Choroid plexus epithelial cell (primary cell): ENCODE measurements at regions not wholly inside any gene's neighbourhood (a gene's known extent, or its start where the extent isn't known, plus 50 kb on each side); places are given as distances from the start of the nearest gene placed in this dataset.
A peak's percentile ranks its signal among the peaks of the same experiment; 100 is the strongest.

ENCODE experiments used
- DNase-seq: peaks from one replicate; pipeline ENCODE4 v3.0.0-alpha.2; 2010; ENCODE audit warnings: low read depth
- H3K4me3 ChIP-seq: 2 replicates; pipeline ENCODE4 v1.5.1; 2011; ENCODE audit warnings: low read depth, mild to moderate bottlenecking, control low read depth, low read length, moderate library complexity
- TF ChIP-seq, protein P1 (sequence below): conservative IDR thresholded peaks from 2 replicates; pipeline ENCODE4 v1.5.1; 2011; ENCODE audit warnings: low read depth, mild to moderate bottlenecking, control low read depth, inconsistent platforms, low read length, moderate library complexity

DNA sequence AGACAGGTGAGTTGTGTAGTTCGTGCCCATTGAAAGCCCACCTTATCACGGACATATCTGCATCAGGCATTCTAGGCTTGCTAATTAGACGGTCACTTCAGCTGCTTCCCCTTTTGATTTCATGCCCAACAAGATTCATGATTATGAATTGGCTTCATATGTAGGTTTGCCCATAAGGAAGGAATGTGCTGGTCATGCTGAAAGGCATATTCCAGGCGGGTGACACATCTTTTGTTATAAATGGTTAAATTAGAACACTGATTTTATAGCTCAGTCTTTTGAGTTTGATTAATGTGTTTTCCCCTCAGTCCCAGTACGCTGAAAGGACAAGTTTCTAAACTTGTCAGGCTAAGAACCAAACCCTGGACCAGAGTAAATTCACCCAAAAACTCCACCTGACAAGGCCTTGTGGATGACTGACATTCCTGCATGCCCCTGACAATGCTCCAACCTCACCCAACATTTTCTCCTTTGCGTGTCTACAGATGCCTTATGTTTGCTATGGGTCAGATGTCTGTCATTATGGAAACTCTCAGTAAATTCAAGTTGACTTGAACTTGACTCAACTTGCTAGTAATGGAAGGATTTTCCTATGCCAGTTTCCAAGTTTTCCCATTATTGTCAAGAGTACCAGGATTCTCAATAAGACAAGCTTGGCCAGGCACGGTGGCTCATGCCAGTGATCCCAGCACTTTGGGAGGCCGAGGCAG, 421.9 kb downstream of the PMP22 start:
- TF ChIP-seq, protein P1, sequence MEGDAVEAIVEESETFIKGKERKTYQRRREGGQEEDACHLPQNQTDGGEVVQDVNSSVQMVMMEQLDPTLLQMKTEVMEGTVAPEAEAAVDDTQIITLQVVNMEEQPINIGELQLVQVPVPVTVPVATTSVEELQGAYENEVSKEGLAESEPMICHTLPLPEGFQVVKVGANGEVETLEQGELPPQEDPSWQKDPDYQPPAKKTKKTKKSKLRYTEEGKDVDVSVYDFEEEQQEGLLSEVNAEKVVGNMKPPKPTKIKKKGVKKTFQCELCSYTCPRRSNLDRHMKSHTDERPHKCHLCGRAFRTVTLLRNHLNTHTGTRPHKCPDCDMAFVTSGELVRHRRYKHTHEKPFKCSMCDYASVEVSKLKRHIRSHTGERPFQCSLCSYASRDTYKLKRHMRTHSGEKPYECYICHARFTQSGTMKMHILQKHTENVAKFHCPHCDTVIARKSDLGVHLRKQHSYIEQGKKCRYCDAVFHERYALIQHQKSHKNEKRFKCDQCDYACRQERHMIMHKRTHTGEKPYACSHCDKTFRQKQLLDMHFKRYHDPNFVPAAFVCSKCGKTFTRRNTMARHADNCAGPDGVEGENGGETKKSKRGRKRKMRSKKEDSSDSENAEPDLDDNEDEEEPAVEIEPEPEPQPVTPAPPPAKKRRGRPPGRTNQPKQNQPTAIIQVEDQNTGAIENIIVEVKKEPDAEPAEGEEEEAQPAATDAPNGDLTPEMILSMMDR = no peak
- H3K4me3 ChIP-seq = no peak overlapping the region
- no peak for DNase-seq

DNA sequence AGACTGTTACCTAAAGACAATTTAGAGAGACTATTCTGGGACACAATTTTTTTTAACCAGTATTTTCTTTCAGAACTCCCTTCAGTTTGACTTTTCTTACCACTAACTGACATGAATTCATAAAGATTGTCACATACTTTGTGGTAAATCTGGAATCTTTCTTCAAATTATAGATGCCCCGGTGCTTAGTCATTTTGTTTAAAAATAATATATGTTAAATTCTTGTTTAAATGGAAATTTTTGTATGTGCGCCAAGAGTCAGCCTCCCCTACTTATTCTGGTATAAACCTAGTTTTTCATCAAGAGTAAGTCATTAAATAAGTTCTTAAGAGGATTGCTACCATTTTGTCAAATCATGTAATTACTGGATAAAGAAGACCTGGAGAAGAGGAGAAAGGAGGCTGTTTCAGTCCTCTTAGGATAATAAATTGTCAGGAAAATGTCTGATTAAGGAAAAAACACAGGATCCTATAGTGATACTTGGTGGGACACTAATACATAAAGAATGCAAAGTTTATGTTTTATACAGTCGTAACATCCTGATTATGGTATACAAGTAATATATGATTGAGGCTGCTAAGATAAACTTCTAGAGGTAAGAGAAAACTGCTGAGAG, 424.4 kb downstream of the PMP22 start:
- no peak overlapping the region for H3K4me3 ChIP-seq
- peak; percentile 87 for DNase-seq
- TF ChIP-seq, protein P1 = no peak

DNA sequence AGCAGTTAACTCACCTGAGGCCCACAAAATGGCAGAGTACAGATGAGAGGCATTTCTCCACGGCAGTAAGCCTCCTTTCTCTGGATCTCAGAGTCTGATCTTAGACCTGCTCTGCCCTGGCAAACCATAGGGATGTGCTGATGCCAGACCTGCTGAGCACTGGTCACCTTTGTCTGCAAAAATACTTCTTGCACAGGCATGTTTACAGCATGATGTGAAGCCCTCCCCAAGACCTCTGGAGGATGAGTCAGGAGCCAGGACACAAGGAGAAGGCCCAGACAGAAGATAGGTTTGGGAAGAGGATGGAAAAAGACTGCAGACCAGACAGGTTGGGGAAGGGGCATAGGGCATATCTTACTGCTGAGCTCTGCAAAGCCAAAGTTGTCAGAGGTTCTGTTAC, 426.6 kb downstream of the PMP22 start:
- DNase-seq = peak; percentile 21
- no peak overlapping the region for H3K4me3 ChIP-seq
- TF ChIP-seq, protein P1 = no peak

DNA sequence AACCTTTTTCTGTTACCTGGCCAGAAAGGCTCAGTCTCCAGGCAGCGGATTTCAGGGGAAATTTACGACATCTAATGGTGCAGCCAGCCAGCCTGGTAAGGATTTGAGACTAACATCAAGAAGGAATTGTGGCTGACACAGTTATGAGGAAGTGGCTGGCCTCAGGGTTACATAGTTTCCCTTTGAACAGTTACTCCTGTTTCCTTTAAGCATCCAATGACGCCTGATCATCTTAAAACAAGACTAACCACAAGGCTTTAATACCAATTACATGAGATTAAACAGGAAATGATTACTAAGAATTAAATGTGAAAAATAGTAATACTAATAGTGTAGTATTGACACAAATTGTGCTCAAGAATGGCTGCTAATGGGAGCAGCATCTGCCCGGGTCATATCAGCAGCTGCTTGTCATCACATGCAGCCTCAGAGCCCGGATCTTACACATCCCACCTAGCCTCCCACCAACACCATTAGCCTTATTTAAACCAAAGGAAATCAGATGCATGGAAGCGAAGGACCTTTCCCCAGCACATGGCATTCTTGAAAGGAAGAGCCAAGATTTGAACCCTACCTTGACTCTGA, 431.8 kb downstream of the PMP22 start:
- TF ChIP-seq, protein P1 = no peak
- no peak overlapping the region for H3K4me3 ChIP-seq
- DNase-seq = peak; percentile 88

DNA sequence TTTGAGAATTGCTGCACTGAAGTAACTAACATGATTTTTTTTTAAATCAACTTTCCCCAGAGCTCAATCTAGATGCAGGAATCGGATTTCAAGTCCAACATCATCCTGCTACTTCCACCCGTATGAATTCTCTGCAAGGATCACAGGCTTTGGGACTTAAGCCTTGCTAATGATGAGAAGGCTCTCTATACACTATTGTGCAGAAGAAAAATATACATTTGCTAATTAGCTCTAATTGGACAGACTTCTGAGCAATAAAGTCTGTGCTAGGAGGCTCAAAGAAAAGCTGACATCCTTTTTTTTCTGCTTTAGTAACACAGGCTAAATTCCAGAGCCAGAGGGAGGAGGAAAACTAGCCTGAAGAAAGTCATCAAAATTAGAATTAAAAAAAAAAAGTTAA, 433.6 kb downstream of the PMP22 start:
- TF ChIP-seq, protein P1 = no peak
- H3K4me3 ChIP-seq = no peak overlapping the region
- DNase-seq = peak; percentile 23

DNA sequence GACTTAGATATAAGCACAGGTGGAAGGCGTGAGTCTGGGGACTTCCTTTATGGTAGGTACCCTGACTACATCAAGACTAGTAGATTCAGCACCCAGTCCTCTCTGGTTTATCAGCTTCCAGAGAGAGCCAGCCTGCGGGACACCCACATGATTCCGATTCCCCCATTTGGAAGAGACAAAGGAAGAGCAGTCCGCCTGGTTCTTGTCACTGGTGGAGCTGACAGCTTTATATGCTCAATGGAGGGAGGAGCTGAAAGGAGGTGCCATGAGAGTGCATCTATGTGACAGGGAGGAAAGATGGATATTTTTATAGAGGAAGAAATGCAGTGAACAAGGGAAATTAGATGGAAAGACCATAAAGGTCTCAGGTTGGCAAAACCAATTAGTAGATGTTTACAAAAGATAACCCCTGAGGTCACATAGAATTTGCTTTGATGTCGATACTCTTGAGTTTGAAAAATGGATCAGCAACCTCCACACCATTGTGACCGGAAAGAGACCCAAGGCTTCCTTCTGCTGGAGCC, 437.7 kb downstream of the PMP22 start:
- no peak for DNase-seq
- TF ChIP-seq, protein P1 = no peak
- H3K4me3 ChIP-seq = no peak overlapping the region
